AG10803 (cell line): ENCODE measurements at regions not wholly inside any gene's neighbourhood (a gene's known extent, or its start where the extent isn't known, plus 50 kb on each side); places are given as distances from the start of the nearest gene placed in this dataset.
A peak's percentile ranks its signal among the peaks of the same experiment; 100 is the strongest.

Source experiments
- DNase-seq: peaks from one replicate; pipeline ENCODE4 v3.0.0; 2010; ENCODE audit warnings: low read depth
- H3K4me3 ChIP-seq: 2 replicates; pipeline ENCODE4 v1.5.1; 2011; ENCODE audit warnings: mild to moderate bottlenecking, low read length, control low read depth
- CTCF ChIP-seq: conservative IDR thresholded peaks from 2 replicates; pipeline ENCODE4 v1.5.1; 2011; ENCODE audit warnings: mild to moderate bottlenecking, low read length, control low read depth, inconsistent platforms

GRCh38 chr11:37947821-37948220 is 1349.8 kb upstream of the RAG2 start:
- TF ChIP-seq CTCF: no peak
- DNase-seq: no peak
- no peak overlapping the region for H3K4me3 ChIP-seq

- no peak overlapping the region for H3K4me3 ChIP-seq
- DNase-seq: peak; percentile 5
- TF ChIP-seq CTCF: peak; percentile 57
Measured at GRCh38 chr11:37946155-37946766, 1348.2 kb upstream of the RAG2 start.

GRCh38 chr11:37942081-37942480 is 1344.0 kb upstream of the RAG2 start:
- DNase-seq: no peak
- TF ChIP-seq CTCF: no peak
- no peak overlapping the region for H3K4me3 ChIP-seq

DNA sequence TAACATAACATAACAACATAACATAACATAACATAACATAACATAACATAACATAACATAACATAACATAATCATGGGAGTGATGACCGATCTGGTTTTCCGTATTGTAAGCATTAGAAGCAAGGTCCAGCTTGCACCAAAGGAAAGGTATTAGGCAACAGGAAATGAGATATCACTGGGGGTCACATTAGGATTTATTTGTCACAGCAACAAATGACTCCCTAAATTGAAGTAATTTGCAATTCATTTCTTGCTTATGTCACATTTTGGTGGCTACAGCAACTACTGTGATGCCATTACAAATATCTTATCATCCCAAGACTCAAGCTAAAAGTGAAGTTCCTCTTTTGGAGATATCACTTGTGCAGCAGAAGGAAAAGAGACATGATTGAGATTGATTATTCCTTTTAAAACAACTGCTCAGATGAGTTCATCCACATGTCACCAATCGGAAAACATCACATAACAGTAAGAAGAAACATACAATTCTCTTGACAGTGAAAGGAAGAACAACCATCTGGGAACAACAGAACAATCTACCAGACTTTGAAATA is 1331.1 kb upstream of the RAG2 start:
- no peak overlapping the region for H3K4me3 ChIP-seq
- no peak for DNase-seq
- TF ChIP-seq CTCF: no peak

DNA sequence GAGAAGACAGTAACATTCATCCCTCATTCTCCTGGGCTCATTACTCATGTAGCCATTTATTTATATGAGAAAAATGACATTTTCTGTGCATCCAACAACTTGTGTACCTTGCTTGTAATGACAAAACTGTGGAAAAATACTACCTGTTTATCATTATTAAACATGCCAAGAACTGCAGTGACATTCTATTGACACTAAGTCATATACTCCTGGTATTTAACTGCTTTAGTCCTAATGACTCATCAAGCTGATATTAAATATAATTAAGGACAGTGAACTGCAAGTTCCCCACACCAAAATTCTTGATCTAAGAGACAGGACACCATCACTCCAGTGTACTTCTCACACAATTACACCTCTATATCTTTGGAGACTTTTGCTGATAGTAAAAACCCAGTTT is 1328.7 kb upstream of the RAG2 start:
- no peak for DNase-seq
- H3K4me3 ChIP-seq: no peak overlapping the region
- TF ChIP-seq CTCF: no peak

- no peak for DNase-seq
- no peak overlapping the region for H3K4me3 ChIP-seq
- TF ChIP-seq CTCF: no peak
Measured at GRCh38 chr11:37916331-37916730, 1318.3 kb upstream of the RAG2 start.

- no peak for TF ChIP-seq CTCF
- no peak for DNase-seq
- no peak overlapping the region for H3K4me3 ChIP-seq
Measured at GRCh38 chr11:37914859-37915258, 1316.8 kb upstream of the RAG2 start.
